SW 1271 (cell line): ENCODE measurements at regions not wholly inside any gene's neighbourhood (a gene's known extent, or its start where the extent isn't known, plus 50 kb on each side); places are given as distances from the start of the nearest gene placed in this dataset.

Experiments used
- DNase-seq, 2 experiments: peaks; one replicate each; lab custom pipeline; 2025; lab: John Stamatoyannopoulos, UW

DNA sequence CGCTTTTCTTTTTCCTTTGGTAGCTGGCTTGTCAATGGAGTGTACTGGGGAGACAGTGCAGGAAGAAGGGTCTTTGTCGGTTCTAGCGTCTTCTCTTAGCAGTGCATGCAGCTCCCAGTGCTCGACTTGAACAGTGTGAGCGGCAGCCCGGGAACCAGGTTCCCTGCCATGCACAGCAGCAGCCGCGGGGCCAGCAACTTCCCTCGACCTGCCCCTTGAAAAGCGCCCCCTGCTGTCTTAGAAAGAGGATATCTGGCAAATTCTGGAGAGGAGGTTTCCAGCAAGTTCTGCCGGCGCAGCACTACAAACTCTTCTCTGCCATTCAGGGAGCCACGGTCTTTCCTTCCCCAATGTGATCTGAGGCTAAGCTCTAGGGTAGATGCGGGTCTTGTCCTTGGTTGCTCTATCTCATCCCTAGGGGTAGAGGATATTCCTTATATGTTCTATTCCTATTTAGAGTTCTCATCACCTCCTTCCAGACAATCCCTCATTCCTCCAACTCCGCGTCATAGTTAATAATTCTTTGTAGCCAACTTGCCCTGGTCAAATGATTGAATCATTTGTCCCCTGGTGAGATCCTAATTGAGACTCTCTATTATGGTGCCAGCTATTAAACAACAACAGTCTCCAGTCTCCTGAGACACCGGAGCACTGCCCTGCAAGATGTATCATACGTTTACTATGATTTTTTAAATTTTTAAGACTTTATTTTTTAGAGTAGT, 451.3 kb downstream of the PMP22 start:
- no peak for DNase-seq

DNA sequence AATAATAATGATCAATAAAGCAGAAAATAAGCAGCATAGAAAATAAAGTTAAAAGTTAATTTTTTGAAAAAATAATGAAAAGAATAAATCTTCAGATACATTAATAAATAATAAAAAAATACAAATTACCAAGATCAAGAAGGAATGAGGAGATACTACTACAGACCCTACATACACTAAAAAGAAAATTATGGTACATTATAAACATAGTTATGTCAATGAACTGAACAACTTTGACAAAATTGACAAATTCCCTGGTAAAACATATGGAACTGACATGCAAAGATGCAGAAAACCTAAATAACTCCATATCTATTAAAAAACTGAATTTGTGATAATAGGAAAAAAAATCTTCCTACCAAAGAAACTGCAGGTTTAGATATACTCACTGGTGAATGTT, 456.7 kb downstream of the PMP22 start:
- no peak for DNase-seq

DNA sequence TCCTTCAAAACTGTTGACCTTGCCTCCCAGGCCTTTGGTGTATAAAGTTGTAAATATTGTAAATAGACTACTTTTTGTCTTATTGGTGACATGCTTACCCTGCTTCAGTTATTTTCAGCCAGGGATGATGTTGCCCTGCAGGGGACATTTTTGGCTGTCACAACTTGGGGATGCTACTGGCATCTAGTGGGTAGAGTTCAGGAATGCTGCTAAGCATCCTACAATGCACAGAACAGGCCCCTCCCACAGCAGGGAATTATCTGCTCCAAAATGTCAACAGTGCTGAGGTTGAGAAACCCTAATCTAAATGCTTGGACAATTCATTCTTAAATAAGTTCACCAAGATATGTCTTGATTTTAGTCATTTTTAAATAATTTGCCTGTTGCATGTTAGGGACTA, 459.8 kb downstream of the PMP22 start:
- no peak for DNase-seq

DNA sequence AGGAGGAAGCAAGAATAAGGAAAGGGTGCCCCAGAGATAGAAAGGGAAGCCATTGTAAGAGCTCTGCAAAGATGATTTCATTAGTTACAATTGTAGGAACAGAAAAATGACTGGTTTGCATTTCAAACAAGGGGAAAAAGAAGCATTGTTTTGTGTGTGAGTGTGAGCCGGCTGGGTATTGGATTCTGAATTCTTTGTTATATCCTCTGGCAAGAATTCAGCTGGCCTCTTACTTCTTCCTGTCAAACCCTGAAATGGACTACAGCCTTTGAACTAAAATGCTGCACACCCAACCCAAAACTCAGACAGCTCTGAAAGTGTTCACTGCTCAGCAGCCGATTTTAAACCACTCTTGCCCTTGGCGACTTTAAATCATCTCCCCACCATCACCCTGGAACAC, 461.3 kb downstream of the PMP22 start:
- no peak for DNase-seq

DNA sequence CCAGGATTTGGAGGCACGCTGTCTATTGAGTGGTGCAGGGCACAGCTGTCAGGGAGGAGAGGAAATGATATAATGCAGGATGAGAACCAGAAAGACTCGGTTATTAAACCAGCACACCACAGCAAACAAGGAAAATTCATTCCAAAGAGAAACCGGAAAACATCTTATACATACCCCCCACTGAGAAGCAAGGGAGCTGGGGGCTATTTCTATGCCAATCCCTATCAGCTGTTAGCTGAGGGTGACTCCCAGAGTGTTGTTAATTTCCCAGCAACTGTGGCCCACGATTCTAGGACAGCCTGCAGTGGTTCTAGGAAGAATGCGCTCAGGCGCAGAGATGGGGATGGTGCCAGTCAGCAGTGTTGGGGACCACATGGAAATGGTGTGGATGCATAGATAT, 467.3 kb downstream of the PMP22 start:
- no peak for DNase-seq

DNA sequence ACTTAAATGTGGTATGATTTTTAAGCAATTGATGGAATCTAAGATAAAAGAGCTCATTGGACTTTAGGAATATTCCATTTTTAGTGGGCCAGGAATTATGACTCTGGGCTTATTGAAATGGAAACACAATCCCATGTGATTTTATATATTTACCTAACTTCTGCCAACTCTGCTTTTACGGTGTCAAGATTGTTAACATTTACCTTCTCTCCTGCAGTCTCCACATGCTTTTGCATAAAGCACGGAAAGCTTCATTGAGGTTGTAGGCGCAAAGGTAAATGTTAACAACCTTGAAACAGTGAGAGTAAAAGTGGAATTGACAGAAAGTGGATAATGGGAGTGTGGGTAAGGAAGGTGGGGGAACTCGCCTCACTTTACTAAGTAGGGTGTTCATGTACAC, 468.1 kb downstream of the PMP22 start:
- no peak for DNase-seq

DNA sequence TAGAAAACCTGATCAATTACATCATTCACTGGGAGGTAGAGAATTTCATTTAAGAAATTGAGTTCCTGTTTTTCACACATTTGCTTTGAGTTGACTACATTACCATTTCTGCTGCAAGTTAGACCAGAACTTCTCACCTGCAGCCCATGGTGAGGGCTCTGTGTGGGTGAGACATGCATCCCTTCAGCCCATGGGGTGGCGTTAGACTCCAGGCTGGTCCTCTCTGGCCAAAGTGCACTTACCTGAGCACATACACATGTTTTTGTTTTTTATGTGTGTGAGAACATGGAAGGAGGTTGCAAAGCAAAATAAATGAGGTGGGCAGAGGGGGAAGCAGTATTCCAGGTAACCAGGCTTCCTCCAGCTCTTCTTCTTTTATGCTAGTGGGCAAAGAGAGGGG, 470.2 kb downstream of the PMP22 start:
- DNase-seq, result no peak

DNA sequence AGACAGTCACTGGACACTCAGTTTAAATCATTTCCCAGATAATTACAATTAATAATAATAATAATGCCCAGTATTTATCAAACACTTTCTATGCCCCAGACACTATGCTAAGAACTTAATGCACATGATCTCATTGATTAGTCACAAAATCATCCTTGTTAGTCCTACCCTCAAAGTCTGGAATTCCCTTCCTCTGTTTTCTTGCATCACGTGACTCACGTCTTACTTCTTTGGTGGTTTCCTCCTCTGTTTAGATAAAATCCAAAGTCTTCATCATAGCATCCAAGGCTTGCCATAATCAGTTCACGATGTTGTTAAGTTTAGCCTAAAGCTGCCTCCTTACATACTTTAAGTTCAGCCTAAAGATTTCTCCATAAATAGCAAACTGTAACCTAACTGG, 471.9 kb downstream of the PMP22 start:
- DNase-seq, result no peak

DNA sequence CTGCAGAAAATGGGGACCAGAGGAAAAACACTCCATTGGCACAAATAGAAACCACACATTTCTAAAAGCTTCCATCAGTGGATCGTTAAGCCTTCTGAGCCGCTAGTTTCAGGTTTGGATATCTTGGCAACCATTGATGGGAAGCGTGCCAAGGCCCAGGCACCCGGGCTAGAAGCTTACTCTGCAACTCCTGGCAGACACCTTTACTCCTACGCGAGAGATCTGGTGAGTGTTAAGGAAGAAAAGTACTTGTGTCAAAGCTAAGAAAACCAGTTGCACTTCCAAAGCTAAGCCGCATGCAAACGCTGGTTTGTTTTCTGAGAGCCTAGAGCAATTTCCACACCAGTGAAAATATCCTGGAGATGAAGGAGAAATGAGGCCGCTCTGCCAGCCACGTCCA, 472.4 kb downstream of the PMP22 start:
- DNase-seq, result no peak

DNA sequence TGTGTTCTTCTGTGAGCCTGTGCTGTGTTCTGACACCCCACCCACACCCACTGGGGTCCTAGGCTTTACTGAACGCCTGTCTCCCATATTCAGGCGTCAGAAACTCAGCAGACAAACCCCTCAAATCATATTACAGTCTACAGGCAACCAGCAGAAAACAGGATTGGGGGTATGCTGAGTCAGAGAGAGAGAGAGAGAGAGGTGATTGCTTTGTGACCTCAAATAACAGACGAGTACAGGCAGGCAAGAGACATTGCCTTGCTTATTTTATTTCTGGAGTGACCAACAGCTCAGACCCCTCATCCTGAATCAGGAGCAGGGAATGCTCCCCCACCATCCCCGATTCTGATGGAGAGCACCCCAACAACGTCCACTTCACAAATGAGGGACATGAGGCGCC, 473.9 kb downstream of the PMP22 start:
- no peak for DNase-seq

DNA sequence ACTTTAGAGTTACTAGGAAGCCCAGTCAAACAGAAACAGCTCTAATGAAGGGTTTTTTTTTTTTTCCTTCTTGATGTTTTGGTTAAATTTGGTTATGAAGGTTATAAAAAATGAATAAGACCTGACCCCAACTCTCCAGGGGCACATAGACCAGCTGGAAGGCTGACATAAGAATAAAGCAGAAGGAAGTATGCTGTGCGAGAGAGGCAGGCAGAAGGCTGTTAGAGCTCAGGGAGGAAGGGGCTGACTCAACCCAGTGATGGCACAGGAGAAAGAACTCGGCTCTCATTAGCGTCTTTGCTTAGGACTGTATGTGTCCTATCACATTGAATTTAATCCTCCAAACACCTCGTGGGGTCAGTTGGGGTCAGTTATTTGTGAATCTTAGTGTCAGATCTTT, 474.6 kb downstream of the PMP22 start:
- DNase-seq, result no peak

DNA sequence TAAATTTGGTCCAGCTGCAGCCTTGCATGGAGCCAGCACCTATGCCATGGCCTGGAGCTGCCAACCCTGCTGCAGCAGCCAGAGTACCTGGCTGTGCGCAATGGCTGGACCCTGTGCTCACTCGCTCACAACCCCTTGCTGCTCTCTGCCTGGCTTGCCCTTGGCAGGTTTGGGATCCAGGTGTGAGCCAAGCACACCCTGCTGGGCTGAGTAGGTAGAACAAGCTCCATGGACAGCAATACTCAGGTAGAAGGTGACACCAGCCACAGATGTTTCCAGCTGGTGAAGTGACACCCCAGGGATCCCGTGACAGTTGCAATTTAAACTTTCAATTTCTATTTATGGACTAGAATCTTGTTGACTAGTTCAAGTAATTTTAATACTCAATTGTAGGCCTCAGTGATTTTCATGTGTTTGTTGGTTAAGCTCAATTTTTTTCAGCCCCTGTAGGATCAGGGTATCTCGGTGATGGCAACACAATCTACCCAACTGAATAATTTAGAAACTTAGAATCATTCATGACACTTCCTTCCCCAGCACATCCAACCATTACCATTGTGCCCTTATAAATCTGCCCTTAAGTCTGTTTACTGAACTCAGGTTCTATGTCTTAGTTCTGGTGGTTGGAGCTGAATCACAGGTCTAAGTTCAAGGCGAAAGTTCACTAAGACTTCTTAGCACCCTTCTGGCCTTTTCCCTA, 480.0 kb downstream of the PMP22 start:
- DNase-seq, result no peak

DNA sequence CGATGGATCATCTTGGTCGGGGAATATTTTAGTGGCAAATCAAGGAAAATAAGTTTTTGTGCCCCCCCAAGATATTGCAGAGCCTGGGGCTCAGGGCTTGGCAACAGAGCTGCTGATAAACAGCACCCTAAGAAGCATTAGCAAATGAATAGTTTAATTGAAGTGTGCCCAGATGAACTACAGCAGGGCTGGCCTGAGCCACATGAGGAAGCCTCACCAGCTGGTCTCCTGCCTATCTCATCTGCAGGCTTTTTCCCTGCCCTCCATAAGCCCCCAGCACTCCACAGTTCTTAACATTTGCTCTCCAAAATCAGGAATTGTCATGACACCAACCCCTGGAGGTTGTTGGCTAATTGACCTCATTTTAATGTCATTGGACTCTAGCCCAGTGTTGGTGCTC, 480.2 kb downstream of the HS3ST3B1 start:
- DNase-seq, result no peak

DNA sequence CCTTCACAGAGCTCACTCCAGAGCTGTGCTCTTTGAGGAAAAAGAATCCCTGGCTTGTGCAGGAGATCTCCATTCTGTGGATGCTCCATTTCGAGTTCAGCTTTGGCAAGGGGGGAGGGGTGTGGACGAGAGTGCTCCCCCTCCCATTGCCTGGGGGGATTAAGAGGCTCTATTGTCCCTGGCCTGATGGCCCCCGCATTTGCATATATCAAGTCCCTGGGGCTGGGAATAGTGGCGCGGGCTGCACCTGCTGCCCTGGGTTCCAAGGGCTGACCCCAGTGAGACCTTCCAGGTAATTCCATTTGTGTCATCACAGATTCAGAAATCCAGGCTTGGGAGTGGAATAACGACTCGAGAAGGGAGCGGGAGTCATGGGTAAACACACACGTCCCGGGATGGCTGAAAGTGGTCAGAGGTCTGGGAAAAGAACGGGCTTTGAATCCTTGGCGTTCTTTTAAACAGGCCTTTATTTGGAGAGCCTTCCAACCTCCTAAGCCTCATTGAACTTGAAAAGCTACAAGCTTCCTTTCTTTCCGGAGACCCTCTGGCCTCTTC, 479.3 kb downstream of the HS3ST3B1 start:
- DNase-seq, result no peak

DNA sequence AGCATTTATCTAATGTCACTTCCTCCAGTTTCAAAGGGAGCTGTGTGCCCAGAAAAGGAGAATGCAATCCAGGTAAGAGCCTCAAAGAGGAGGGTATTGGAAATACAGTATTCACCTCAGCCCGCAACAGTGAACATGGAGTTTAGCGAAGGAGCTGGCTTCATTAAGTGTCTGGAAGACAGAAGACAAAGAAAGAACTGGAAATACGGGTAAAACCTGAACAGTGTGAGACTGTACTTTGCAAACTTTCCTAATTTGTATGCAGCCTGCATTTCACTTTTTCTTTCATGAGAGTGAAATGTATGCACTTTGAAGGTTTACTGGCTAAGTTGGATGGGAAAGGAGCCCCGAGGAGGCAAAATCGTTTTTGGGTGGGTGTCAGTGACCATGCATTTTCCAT, 478.4 kb downstream of the HS3ST3B1 start:
- DNase-seq, result no peak

DNA sequence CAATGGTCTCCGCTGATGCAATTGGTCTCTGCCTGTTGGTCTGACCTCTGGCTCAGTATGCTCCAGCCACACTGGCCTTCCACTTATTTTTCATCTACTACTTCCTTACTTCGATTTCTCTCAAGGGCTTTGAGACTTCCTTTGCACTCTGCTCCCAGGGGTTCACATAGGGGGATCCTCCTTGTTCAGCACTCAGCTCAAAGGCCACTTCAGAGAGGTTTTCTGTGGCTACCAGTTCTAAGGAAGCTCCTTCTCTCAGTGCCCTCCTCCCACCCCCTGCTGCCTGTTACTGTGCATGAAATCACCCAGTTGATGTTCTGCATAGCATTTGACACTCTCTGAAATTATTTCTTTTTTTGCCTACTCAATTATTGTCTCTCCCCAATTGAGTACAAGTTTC, 476.4 kb downstream of the HS3ST3B1 start:
- DNase-seq, result no peak

DNA sequence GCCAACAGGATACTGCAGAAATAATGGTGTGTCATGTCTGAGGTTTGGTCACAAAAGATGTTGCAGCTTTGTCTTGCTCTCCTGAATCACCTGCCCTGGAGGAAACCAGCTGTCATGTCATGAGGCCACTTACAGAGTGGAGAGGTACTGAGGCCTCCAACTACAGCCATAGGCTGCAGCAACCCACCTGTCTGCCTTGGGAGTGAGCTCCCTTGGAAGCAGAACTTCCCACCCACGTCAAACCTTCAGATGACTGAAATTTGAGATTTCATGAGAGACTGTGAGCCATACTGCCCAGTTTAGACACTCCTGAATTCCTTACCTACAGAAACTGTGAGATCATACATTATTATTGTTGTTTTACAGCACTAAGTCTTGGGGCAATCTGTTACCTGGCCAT, 475.9 kb downstream of the HS3ST3B1 start:
- no peak for DNase-seq

DNA sequence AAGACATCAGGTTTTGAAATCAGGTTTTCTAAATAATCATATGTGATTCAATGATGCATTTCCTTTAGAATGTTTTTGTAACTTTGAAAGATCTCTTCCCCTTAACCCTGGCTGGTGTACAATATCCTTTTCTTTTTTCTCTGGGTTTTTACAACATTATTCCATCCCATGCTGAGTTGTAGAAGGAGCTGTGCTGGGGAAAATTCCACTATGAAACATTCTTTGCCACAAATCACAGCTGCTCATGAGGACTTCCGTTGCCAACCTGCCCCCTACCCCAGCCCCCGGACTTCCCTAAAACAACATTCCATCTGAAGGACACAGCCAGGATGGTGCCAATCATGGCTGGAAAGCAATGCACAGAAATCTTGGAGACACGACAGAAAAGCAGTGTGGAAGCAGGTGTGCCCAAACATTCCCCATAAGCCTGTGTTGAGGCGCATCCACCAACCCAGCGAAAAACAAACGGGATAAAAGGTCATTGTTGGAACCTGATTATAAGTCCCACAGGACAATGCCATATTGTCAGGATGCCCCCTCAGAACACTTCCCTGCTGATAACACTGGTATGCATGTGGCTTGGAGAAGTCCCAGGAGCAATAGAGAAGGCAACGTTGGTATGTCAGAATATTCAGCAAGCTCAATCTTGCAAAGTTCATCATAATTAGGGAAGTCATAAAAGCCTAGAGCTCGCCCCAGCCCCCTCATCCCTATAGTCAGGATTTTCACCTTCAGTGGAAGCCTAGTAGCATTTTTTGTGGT, 475.0 kb downstream of the HS3ST3B1 start:
- DNase-seq, result no peak

DNA sequence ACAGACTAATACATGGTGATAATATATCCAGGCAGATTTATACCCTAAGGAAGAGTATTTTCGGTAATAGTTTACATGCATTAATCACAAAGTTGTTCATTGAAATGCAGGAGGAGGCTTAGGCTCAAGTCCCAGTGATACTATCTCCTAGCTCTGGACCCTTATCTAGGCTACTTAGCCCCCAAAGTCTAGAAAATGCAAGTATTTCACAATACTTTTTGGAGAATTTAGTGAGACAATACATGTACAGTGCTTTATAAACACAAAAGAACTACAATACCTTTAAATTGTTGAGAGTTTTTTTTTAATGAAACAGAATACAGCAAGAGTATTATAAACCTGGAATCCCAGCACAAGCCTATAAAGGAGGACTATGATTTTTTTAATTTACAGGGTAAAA, 473.9 kb downstream of the HS3ST3B1 start:
- DNase-seq, result no peak

DNA sequence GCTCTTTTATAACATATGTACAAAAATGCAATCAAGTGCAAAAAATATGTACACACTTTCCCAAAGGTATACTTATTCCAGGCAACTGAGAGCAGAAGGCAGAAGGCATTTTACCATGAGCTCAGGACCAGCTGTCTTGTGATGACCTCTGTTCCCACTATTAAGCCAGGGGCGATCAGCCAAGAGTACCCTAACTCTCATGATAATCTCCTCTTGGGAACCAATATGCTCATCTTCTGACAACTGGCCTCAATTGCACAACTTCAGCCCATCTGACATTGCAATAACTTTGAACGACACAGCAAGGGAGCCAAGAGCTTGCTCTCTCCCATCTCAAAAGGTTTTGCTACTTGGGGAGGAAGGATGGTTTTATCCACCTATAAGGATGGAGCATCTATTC, 471.9 kb downstream of the HS3ST3B1 start:
- DNase-seq, result no peak

DNA sequence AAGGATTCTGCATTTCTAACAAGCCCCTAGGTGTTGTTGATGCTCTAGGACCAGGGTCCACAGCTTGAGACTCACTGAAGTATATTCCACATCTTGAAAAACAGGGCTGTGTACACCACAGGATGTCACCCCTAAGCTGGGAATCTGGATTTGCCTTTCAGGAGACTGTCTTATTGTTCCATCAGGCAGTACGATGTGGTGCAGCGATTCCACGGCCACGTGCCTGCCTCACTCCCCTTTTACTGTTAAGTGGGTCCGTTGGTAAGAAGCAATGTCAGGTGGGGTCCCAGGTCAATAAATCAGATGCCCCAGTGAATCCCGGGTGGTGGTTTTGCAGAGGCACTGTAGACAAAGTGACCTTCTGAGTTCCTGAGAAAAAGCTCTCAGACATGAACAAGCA, 470.7 kb downstream of the HS3ST3B1 start:
- DNase-seq, result no peak

DNA sequence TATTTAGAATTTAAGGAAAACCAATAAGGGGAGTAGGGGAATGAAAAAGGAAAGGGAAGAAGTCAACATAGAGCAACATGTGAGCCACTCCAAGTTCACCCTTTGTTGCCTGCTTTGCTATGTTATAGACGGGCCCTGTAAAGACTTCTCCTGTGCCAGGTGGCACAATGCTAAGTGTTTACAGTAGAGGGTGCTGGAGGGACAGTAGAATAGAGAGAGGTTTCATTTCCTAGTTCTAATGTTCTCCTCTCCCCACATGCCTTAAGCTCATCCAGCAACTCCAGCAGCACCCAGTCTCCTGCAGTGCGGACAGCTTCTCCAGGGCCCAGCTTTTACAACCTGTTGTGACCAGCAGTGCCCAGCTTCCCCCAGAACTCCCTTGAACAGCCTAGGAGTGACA, 468.0 kb downstream of the HS3ST3B1 start:
- DNase-seq, result no peak
